ENCODE measurements at regions not wholly inside any gene's neighbourhood (a gene's known extent, or its start where the extent isn't known, plus 50 kb on each side); places are given as distances from the start of the nearest gene placed in this dataset.

DNA sequence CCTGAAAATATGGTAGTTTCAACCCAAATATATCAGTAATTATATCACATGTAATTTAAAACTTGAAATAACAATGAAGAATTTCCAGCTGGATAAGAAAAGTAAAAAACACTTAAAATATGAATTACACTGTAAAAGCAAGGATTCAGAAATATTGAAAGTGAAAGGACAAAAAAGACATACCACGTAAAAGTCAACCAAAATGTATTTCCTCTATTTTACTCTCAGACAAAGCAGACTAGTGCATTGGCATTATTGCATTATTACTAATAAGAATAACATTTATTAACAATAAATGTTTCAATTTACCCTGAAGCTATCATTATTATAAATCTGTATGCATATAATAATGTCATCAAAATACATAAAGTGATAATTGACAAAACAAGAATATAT, 445.1 kb upstream of the TRIB2 start:
- Histone ChIP-seq H3K9me3 (ENCODE audit: control insufficient read depth, insufficient read depth, low read depth, low read length) (no peaks in the 10 kb centered on the region), H3K4me1 (ENCODE audit: control insufficient read depth, insufficient read depth, low read length) (no peaks in the 10 kb centered on the region), H3K4me3 (ENCODE audit: low read depth in 2 of 2, low read length in 2 of 2) (no peak overlapping the region), H3K27ac (ENCODE audit: low read length) (no peak overlapping the region), H3K27me3 (ENCODE audit: control insufficient read depth, insufficient read depth, low read length) (no peaks in the 10 kb centered on the region), H3K36me3 (ENCODE audit: control insufficient read depth, insufficient read depth, low read length) (no peaks in the 10 kb centered on the region)
- CTCF ChIA-PET = no interaction called here
- ATAC-seq (no peak), DNase-seq (ENCODE audit: low read depth, low spot score) (no peak)
- intact Hi-C loops (cut with micrococcal nuclease; ENCODE audit: unreplicated experiment) (no loop called here), in situ Hi-C loops (cut with HindIII; ENCODE audit: low pct_unique_long_range_greater_than_20kb, low sequenced_read_pairs) (no loop called here)
- TF ChIP-seq, protein P1, sequence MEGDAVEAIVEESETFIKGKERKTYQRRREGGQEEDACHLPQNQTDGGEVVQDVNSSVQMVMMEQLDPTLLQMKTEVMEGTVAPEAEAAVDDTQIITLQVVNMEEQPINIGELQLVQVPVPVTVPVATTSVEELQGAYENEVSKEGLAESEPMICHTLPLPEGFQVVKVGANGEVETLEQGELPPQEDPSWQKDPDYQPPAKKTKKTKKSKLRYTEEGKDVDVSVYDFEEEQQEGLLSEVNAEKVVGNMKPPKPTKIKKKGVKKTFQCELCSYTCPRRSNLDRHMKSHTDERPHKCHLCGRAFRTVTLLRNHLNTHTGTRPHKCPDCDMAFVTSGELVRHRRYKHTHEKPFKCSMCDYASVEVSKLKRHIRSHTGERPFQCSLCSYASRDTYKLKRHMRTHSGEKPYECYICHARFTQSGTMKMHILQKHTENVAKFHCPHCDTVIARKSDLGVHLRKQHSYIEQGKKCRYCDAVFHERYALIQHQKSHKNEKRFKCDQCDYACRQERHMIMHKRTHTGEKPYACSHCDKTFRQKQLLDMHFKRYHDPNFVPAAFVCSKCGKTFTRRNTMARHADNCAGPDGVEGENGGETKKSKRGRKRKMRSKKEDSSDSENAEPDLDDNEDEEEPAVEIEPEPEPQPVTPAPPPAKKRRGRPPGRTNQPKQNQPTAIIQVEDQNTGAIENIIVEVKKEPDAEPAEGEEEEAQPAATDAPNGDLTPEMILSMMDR (IDR thresholded peaks at IDR 0.05) = no peak
- TF ChIP-seq POLR2AphosphoS5 (IDR thresholded peaks at IDR 0.05; ENCODE audit: low read depth, low read length) = no peak
- TF ChIP-seq, protein P2, sequence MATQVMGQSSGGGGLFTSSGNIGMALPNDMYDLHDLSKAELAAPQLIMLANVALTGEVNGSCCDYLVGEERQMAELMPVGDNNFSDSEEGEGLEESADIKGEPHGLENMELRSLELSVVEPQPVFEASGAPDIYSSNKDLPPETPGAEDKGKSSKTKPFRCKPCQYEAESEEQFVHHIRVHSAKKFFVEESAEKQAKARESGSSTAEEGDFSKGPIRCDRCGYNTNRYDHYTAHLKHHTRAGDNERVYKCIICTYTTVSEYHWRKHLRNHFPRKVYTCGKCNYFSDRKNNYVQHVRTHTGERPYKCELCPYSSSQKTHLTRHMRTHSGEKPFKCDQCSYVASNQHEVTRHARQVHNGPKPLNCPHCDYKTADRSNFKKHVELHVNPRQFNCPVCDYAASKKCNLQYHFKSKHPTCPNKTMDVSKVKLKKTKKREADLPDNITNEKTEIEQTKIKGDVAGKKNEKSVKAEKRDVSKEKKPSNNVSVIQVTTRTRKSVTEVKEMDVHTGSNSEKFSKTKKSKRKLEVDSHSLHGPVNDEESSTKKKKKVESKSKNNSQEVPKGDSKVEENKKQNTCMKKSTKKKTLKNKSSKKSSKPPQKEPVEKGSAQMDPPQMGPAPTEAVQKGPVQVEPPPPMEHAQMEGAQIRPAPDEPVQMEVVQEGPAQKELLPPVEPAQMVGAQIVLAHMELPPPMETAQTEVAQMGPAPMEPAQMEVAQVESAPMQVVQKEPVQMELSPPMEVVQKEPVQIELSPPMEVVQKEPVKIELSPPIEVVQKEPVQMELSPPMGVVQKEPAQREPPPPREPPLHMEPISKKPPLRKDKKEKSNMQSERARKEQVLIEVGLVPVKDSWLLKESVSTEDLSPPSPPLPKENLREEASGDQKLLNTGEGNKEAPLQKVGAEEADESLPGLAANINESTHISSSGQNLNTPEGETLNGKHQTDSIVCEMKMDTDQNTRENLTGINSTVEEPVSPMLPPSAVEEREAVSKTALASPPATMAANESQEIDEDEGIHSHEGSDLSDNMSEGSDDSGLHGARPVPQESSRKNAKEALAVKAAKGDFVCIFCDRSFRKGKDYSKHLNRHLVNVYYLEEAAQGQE (IDR thresholded peaks at IDR 0.05; ENCODE audit: insufficient read depth in 1 of 2, low read depth in 2 of 2, low read length in 1 of 2) = no peak
- TF ChIP-seq TCF7L2 (IDR thresholded peaks at IDR 0.05; ENCODE audit: low read depth, low read length) = no peak
- TF ChIP-seq SIN3A (IDR thresholded peaks at IDR 0.05; ENCODE audit: borderline replicate concordance, insufficient read depth, low read depth, low read length) = no peak
- POLR2A ChIA-PET = interaction anchor here (0.7 kb wide), 1 partner anchor 178 kb away, joined by 3 read pairs; no protein-coding TSS in a partner anchor
- BruUV-seq (replicated peaks) = no TSS peak

DNA sequence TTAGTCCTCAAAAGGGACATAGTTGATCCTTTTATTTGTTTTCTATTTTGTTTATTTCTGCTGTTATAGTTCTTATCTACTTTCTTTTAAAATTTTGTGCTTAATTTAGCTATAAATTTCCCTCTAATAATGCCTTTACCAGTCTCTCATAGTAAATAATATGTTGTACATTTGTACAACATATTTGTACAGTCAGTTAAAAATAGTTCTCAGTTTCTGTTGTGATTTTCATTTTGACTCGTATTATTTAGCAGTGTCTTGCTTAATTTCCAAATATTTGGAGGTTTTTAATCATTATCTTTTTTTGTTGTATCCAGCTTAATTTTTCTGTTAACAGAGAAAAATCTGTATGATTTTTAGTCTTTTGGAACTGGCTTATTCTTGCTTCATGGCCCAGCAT, 443.6 kb upstream of the TRIB2 start:
- Histone ChIP-seq H3K27ac (ENCODE audit: low read length) (no peak overlapping the region), H3K36me3 (ENCODE audit: control insufficient read depth, insufficient read depth, low read length) (no peaks in the 10 kb centered on the region), H3K27me3 (ENCODE audit: control insufficient read depth, insufficient read depth, low read length) (no peaks in the 10 kb centered on the region), H3K9me3 (ENCODE audit: control insufficient read depth, insufficient read depth, low read depth, low read length) (no peaks in the 10 kb centered on the region), H3K4me3 (ENCODE audit: low read depth in 2 of 2, low read length in 2 of 2) (no peak overlapping the region), H3K4me1 (ENCODE audit: control insufficient read depth, insufficient read depth, low read length) (no peaks in the 10 kb centered on the region)
- CTCF ChIA-PET = no interaction called here
- in situ Hi-C loops (cut with HindIII; ENCODE audit: low pct_unique_long_range_greater_than_20kb, low sequenced_read_pairs) = no loop called here
- TF ChIP-seq, protein P1 (IDR thresholded peaks at IDR 0.05) = no peak
- no peak for TF ChIP-seq POLR2AphosphoS5 (IDR thresholded peaks at IDR 0.05; ENCODE audit: low read depth, low read length)
- TF ChIP-seq SIN3A (IDR thresholded peaks at IDR 0.05; ENCODE audit: borderline replicate concordance, insufficient read depth, low read depth, low read length) = no peak
- no peak for TF ChIP-seq TCF7L2 (IDR thresholded peaks at IDR 0.05; ENCODE audit: low read depth, low read length)
- TF ChIP-seq, protein P2 (IDR thresholded peaks at IDR 0.05; ENCODE audit: insufficient read depth in 1 of 2, low read depth in 2 of 2, low read length in 1 of 2) = no peak
- DNase-seq (ENCODE audit: low read depth, low spot score) = no peak
- BruUV-seq (replicated peaks) = no TSS peak
- POLR2A ChIA-PET = no interaction called here
- intact Hi-C loops (cut with micrococcal nuclease; ENCODE audit: unreplicated experiment) = no loop called here
- no peak for ATAC-seq

Measured in Panc1 (cell line).